LNCaP clone FGC (cell line): ENCODE measurements at regions not wholly inside any gene's neighbourhood (a gene's known extent, or its start where the extent isn't known, plus 50 kb on each side); places are given as distances from the start of the nearest gene placed in this dataset.
"Not testable (repeated sequence)": the region's sequence is repeated elsewhere in the genome, so short reads cannot be mapped to it uniquely, and the experiment has no call there.

ENCODE experiments used
- DNase-seq: peaks from one replicate; pipeline ENCODE4 v3.0.0-alpha.2; 2011; ENCODE audit warnings: low read depth
- H3K4me3 ChIP-seq: 2 replicates; pipeline ENCODE4 v1.5.1; 2011; ENCODE audit warnings: mild to moderate bottlenecking, low read depth, low read length, control low read depth
- CTCF ChIP-seq: IDR thresholded peaks from 2 replicates; pipeline ENCODE4 v1.5.1; 2012; ENCODE audit warnings: mild to moderate bottlenecking; ENCODE audit not compliant: control insufficient read depth, insufficient read depth; ENCODE audit errors: extremely low read depth

GRCh38 chr22:44645531-44645930, 56.5 kb upstream of the PRR5 start:
- no peak for TF ChIP-seq CTCF
- no peak overlapping the region for H3K4me3 ChIP-seq
- no peak for DNase-seq

- H3K4me3 ChIP-seq, result no peak overlapping the region
- DNase-seq, result peak; percentile 95
- TF ChIP-seq CTCF, result no peak
Measured at GRCh38 chr22:44645083-44645482, 56.9 kb upstream of the PRR5 start.

GRCh38 chr22:44643526-44644101, 58.4 kb upstream of the PRR5 start:
- not testable (repeated sequence) for H3K4me3 ChIP-seq, DNase-seq

GRCh38 chr22:44642096-44642644, 59.8 kb upstream of the PRR5 start:
- no peak for TF ChIP-seq CTCF
- H3K4me3 ChIP-seq, result no peak overlapping the region
- no peak for DNase-seq

GRCh38 chr22:44640618-44641155, 61.3 kb upstream of the PRR5 start:
- DNase-seq, result no peak
- no peak for TF ChIP-seq CTCF

GRCh38 chr22:44639891-44640617, 62.0 kb upstream of the PRR5 start:
- TF ChIP-seq CTCF, result no peak
- DNase-seq, result no peak

More at GRCh38 chr22:44640618-44641155, 61.3 kb upstream of the PRR5 start:
- no peak overlapping the region for H3K4me3 ChIP-seq

GRCh38 chr22:44638971-44639760, 62.8 kb upstream of the PRR5 start:
- no peak overlapping the region for H3K4me3 ChIP-seq
- DNase-seq, result no peak
- no peak for TF ChIP-seq CTCF

More at GRCh38 chr22:44639891-44640617, 62.0 kb upstream of the PRR5 start:
- H3K4me3 ChIP-seq, result no peak overlapping the region

GRCh38 chr22:44636502-44637206, 65.3 kb upstream of the PRR5 start:
- DNase-seq, H3K4me3 ChIP-seq: not testable (repeated sequence)

GRCh38 chr22:44635567-44635966, 66.4 kb upstream of the PRR5 start:
- DNase-seq, H3K4me3 ChIP-seq: not testable (repeated sequence)
